GM23338 (cell line): ENCODE measurements at regions not wholly inside any gene's neighbourhood (a gene's known extent, or its start where the extent isn't known, plus 50 kb on each side); places are given as distances from the start of the nearest gene placed in this dataset.

Source experiments
- ATAC-seq: fragments of 200-7000 bp; cut with Tn5 transposase; 3 replicates; pipeline ENCODE4 v1.9.1; 2020
- DNase-seq: peaks from one replicate; pipeline ENCODE4 v3.0.0-alpha.2; 2015; ENCODE audit warnings: low spot score
- H2AFZ ChIP-seq: fragments of 200-600 bp; sonication (generic); 2 replicates; pipeline ENCODE4 v1.8.0; 2016; ENCODE audit warnings: antibody characterized with exemption, mild to moderate bottlenecking, moderate library complexity
- H3F3A ChIP-seq: fragments of 200-600 bp; sonication (generic); replicated peaks from 2 replicates; pipeline ENCODE4 v1.8.0; 2017; ENCODE audit warnings: antibody characterized with exemption, mixed run types, low read depth
- H3K27ac ChIP-seq: fragments of 200-600 bp; sonication (generic); 2 replicates; pipeline ENCODE4 v1.6.1; 2016; ENCODE audit warnings: low read depth
- H3K27me3 ChIP-seq: fragments of 200-600 bp; sonication (generic); 2 replicates; pipeline ENCODE4 v1.8.0; 2016; ENCODE audit warnings: mild to moderate bottlenecking, mixed run types, moderate library complexity; ENCODE audit not compliant: insufficient read depth
- H3K36me3 ChIP-seq: fragments of 200-600 bp; sonication (generic); 2 replicates; pipeline ENCODE4 v1.8.0; 2016; ENCODE audit warnings: mild to moderate bottlenecking; ENCODE audit not compliant: insufficient read depth
- H3K4me1 ChIP-seq: fragments of 200-600 bp; sonication (generic); 2 replicates; pipeline ENCODE4 v1.8.0; 2016; ENCODE audit warnings: mild to moderate bottlenecking, moderate library complexity; ENCODE audit not compliant: insufficient read depth
- H3K4me2 ChIP-seq: fragments of 200-600 bp; sonication (generic); 2 replicates; pipeline ENCODE4 v1.7.1; 2017; ENCODE audit warnings: mixed run types
- H3K4me3 ChIP-seq: fragments of 200-600 bp; sonication (generic); 2 replicates; pipeline ENCODE4 v1.6.1; 2016; ENCODE audit warnings: mixed run types
- H3K79me2 ChIP-seq: fragments of 200-600 bp; sonication (generic); replicated peaks from 2 replicates; pipeline ENCODE4 v1.8.0; 2017; ENCODE audit warnings: mild to moderate bottlenecking; ENCODE audit not compliant: insufficient read depth
- H3K9me2 ChIP-seq: fragments of 200-600 bp; sonication (generic); 2 replicates; pipeline ENCODE4 v1.8.0; 2017; ENCODE audit not compliant: insufficient read depth
- H4K20me1 ChIP-seq: fragments of 200-600 bp; sonication (generic); replicated peaks from 2 replicates; pipeline ENCODE4 v1.8.0; 2017; ENCODE audit warnings: mild to moderate bottlenecking; ENCODE audit not compliant: insufficient read depth
- H3K27ac Mint-ChIP-seq: 2 replicates; pipeline ENCODE4 v1.8.0; 2020; ENCODE audit warnings: inconsistent platforms, mild to moderate bottlenecking, moderate library complexity, mixed read lengths
- H3K27me3 Mint-ChIP-seq: 3 replicates; pipeline ENCODE4 v1.8.0; 2022; ENCODE audit warnings: low read depth, mild to moderate bottlenecking, moderate library complexity, mixed read lengths, inconsistent platforms; ENCODE audit not compliant: insufficient read depth, poor library complexity
- H3K36me3 Mint-ChIP-seq: 3 replicates; pipeline ENCODE4 v1.8.0; 2021; ENCODE audit warnings: low read depth, mild to moderate bottlenecking, inconsistent platforms, moderate library complexity, mixed read lengths
- H3K4me1 Mint-ChIP-seq: 3 replicates; pipeline ENCODE4 v1.8.0; 2020; ENCODE audit warnings: mild to moderate bottlenecking, inconsistent platforms, mixed read lengths
- H3K4me3 Mint-ChIP-seq: 3 replicates; pipeline ENCODE4 v1.8.0; 2021; ENCODE audit warnings: moderate library complexity, mild to moderate bottlenecking, inconsistent platforms, mixed read lengths
- H3K9me3 Mint-ChIP-seq: 3 replicates; pipeline ENCODE4 v1.8.0; 2020; ENCODE audit warnings: moderate library complexity, mild to moderate bottlenecking, inconsistent platforms, mixed read lengths
- EZH2phosphoT487 ChIP-seq: fragments of 200-600 bp; sonication (generic); IDR thresholded peaks from one replicate; pipeline ENCODE4 v1.8.1; 2018; ENCODE audit warnings: antibody characterized with exemption; ENCODE audit not compliant: unreplicated experiment
- JUNB ChIP-seq: IDR thresholded peaks from one replicate; pipeline ENCODE4 v1.6.1; 2016; ENCODE audit warnings: antibody characterized with exemption; ENCODE audit not compliant: unreplicated experiment
- NANOG ChIP-seq: IDR thresholded peaks from 2 replicates; pipeline ENCODE4 v1.6.1; 2016; ENCODE audit warnings: antibody characterized with exemption, borderline replicate concordance
- ZNF114 ChIP-seq: fragments of 250-450 bp; sonication (Bioruptor Pico); IDR thresholded peaks from 2 replicates; pipeline ENCODE4 v1.5.0; 2020; ENCODE audit warnings: mild to moderate bottlenecking, moderate library complexity
- ZNF331 ChIP-seq: fragments of 250-450 bp; sonication (Bioruptor Pico); IDR thresholded peaks from 2 replicates; pipeline ENCODE4 v1.5.0; 2020; ENCODE audit warnings: low read depth, mild to moderate bottlenecking, moderate library complexity
- TF ChIP-seq, protein P1 (sequence below): IDR thresholded peaks from 2 replicates; pipeline ENCODE4 v1.6.1; 2016; ENCODE audit warnings: antibody characterized with exemption
- TF ChIP-seq, protein P2 (sequence below): IDR thresholded peaks from one replicate; pipeline ENCODE4 v1.6.1; 2018; ENCODE audit warnings: antibody characterized with exemption; ENCODE audit not compliant: unreplicated experiment
- TF ChIP-seq, protein P3 (sequence below): fragments of 250-450 bp; sonication (Bioruptor Pico); IDR thresholded peaks from 2 replicates; pipeline ENCODE4 v1.5.0; 2020; ENCODE audit warnings: mild to moderate bottlenecking, moderate library complexity

DNA sequence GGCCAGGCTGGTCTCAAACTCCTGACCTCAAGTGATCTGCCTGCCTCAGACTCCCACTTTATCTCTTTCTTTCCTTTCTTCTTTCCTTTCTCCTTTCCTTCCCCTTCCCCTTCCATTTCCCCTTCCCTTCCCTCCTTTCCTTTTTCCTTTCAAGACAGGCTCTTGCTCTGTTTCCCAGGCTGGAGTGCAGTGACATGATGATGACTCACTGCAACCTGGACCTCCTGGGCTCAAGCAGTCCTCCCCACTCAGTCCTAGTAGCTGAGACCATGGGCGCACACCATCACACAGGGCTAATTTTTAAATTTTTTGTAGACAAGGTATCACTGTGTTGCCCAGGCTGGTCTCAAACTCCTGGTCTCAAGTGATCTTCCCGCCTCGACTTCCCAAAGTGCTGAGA, 377.6 kb upstream of the ZFP64 start (continued):
- TF ChIP-seq, protein P1, sequence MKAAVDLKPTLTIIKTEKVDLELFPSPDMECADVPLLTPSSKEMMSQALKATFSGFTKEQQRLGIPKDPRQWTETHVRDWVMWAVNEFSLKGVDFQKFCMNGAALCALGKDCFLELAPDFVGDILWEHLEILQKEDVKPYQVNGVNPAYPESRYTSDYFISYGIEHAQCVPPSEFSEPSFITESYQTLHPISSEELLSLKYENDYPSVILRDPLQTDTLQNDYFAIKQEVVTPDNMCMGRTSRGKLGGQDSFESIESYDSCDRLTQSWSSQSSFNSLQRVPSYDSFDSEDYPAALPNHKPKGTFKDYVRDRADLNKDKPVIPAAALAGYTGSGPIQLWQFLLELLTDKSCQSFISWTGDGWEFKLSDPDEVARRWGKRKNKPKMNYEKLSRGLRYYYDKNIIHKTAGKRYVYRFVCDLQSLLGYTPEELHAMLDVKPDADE = no peak
- TF ChIP-seq, protein P2, sequence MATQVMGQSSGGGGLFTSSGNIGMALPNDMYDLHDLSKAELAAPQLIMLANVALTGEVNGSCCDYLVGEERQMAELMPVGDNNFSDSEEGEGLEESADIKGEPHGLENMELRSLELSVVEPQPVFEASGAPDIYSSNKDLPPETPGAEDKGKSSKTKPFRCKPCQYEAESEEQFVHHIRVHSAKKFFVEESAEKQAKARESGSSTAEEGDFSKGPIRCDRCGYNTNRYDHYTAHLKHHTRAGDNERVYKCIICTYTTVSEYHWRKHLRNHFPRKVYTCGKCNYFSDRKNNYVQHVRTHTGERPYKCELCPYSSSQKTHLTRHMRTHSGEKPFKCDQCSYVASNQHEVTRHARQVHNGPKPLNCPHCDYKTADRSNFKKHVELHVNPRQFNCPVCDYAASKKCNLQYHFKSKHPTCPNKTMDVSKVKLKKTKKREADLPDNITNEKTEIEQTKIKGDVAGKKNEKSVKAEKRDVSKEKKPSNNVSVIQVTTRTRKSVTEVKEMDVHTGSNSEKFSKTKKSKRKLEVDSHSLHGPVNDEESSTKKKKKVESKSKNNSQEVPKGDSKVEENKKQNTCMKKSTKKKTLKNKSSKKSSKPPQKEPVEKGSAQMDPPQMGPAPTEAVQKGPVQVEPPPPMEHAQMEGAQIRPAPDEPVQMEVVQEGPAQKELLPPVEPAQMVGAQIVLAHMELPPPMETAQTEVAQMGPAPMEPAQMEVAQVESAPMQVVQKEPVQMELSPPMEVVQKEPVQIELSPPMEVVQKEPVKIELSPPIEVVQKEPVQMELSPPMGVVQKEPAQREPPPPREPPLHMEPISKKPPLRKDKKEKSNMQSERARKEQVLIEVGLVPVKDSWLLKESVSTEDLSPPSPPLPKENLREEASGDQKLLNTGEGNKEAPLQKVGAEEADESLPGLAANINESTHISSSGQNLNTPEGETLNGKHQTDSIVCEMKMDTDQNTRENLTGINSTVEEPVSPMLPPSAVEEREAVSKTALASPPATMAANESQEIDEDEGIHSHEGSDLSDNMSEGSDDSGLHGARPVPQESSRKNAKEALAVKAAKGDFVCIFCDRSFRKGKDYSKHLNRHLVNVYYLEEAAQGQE = no peak
- TF ChIP-seq JUNB (no peak), EZH2phosphoT487 (no peak)

DNA sequence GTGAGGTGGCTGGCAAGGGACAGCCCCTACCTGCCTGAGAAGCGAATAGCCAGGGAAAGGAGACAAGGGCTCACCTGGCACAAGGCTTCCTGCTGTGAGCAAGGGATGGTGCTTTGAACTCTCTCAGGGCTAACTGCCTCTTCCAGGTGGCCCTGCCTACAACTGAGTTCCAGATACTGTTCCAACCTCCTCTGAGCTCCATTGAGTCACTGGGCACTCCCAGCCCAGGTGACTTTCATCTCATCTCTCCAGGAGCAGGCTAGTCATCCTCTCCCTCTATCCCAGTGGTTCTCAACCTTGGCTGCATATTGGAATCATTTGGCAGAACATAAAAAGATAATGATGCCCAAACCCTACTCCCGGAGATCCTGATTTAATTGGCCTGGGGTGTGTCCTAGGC, 374.0 kb upstream of the ZFP64 start:
- DNase-seq = no peak
- H3K4me3 ChIP-seq = no peak overlapping the region
- H3K27ac ChIP-seq = no peak overlapping the region
- no peak for ATAC-seq
- H4K20me1 ChIP-seq = no peaks in the 10 kb centered on the region
- Mint-ChIP-seq H3K36me3 (no peaks in the 10 kb centered on the region; the same call in 2 of the 3 replicates), H3K27me3 (peaks cover 2% of the 10 kb centered on the region), H3K4me3 (no peak overlapping the region), H3K4me1 (no peaks in the 10 kb centered on the region), H3K9me3 (no peaks in the 10 kb centered on the region), H3K27ac (no peak overlapping the region)
- no peaks in the 10 kb centered on the region for H3K79me2 ChIP-seq
- no peaks in the 10 kb centered on the region for H3K27me3 ChIP-seq
- H2AFZ ChIP-seq = no peak overlapping the region
- no peaks in the 10 kb centered on the region for H3K36me3 ChIP-seq
- H3K9me2 ChIP-seq = 0 out of 2 replicates have a peak, but pooled peaks cover 2% of the 10 kb centered on the region
- no peaks in the 10 kb centered on the region for H3K4me1 ChIP-seq
- no peak overlapping the region for H3K4me2 ChIP-seq
- H3F3A ChIP-seq = no peaks in the 10 kb centered on the region
- TF ChIP-seq, protein P3, sequence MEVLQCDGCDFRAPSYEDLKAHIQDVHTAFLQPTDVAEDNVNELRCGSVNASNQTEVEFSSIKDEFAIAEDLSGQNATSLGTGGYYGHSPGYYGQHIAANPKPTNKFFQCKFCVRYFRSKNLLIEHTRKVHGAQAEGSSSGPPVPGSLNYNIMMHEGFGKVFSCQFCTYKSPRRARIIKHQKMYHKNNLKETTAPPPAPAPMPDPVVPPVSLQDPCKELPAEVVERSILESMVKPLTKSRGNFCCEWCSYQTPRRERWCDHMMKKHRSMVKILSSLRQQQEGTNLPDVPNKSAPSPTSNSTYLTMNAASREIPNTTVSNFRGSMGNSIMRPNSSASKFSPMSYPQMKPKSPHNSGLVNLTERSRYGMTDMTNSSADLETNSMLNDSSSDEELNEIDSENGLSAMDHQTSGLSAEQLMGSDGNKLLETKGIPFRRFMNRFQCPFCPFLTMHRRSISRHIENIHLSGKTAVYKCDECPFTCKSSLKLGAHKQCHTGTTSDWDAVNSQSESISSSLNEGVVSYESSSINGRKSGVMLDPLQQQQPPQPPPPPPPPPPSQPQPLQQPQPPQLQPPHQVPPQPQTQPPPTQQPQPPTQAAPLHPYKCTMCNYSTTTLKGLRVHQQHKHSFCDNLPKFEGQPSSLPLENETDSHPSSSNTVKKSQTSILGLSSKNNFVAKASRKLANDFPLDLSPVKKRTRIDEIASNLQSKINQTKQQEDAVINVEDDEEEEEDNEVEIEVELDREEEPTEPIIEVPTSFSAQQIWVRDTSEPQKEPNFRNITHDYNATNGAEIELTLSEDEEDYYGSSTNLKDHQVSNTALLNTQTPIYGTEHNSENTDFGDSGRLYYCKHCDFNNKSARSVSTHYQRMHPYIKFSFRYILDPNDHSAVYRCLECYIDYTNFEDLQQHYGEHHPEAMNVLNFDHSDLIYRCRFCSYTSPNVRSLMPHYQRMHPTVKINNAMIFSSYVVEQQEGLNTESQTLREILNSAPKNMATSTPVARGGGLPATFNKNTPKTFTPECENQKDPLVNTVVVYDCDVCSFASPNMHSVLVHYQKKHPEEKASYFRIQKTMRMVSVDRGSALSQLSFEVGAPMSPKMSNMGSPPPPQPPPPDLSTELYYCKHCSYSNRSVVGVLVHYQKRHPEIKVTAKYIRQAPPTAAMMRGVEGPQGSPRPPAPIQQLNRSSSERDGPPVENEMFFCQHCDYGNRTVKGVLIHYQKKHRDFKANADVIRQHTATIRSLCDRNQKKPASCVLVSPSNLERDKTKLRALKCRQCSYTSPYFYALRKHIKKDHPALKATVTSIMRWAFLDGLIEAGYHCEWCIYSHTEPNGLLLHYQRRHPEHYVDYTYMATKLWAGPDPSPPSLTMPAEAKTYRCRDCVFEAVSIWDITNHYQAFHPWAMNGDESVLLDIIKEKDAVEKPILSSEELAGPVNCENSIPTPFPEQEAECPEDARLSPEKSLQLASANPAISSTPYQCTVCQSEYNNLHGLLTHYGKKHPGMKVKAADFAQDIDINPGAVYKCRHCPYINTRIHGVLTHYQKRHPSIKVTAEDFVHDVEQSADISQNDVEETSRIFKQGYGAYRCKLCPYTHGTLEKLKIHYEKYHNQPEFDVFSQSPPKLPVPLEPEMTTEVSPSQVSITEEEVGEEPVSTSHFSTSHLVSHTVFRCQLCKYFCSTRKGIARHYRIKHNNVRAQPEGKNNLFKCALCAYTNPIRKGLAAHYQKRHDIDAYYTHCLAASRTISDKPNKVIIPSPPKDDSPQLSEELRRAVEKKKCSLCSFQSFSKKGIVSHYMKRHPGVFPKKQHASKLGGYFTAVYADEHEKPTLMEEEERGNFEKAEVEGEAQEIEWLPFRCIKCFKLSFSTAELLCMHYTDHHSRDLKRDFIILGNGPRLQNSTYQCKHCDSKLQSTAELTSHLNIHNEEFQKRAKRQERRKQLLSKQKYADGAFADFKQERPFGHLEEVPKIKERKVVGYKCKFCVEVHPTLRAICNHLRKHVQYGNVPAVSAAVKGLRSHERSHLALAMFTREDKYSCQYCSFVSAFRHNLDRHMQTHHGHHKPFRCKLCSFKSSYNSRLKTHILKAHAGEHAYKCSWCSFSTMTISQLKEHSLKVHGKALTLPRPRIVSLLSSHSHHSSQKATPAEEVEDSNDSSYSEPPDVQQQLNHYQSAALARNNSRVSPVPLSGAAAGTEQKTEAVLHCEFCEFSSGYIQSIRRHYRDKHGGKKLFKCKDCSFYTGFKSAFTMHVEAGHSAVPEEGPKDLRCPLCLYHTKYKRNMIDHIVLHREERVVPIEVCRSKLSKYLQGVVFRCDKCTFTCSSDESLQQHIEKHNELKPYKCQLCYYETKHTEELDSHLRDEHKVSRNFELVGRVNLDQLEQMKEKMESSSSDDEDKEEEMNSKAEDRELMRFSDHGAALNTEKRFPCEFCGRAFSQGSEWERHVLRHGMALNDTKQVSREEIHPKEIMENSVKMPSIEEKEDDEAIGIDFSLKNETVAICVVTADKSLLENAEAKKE (CRISPR knock-in tag) = no peak
- TF ChIP-seq ZNF331 (no peak), ZNF114 (CRISPR knock-in tag) (no peak), NANOG (no peak)
